H1 (cell line): ENCODE measurements at regions not wholly inside any gene's neighbourhood (a gene's known extent, or its start where the extent isn't known, plus 50 kb on each side); places are given as distances from the start of the nearest gene placed in this dataset.

ENCODE experiments used
- CTCF ChIA-PET: fragments of 300-600 bp; sonication (Branson Sonifier 250); formaldehyde crosslinking; loops from one replicate; lab custom pipeline; 2021; ENCODE audit not compliant: partially characterized antibody; lab: Charles Lee
- POLR2A ChIA-PET: fragments of 300-600 bp; sonication (Branson Sonifier 250); formaldehyde crosslinking; loops from one replicate; lab custom pipeline; 2021; ENCODE audit warnings: inconsistent platforms; ENCODE audit not compliant: partially characterized antibody; lab: Charles Lee
- DNase-seq, 2 experiments: peaks; one replicate each; pipeline versions ENCODE4 v3.0.0 to v3.0.0-alpha.2; 2010 to 2022; ENCODE audit warnings: low spot score in 2 of 2, low read depth in 1 of 2, mixed read lengths in 1 of 2
- FAIRE-seq: peaks from 2 replicates; lab custom pipeline; 2011; peaks lifted over from hg19 to GRCh38; lab: Jason Lieb, UNC
- H2AFZ ChIP-seq: 2 replicates; pipeline ENCODE4 v1.8.1; 2012; ENCODE audit warnings: low read length, inconsistent platforms
- H2AK5ac ChIP-seq: 2 replicates; pipeline ENCODE4 v1.6.1; 2013; ENCODE audit warnings: low read depth, low read length
- H2BK120ac ChIP-seq: replicated peaks from 2 replicates; pipeline ENCODE3; 2013; ENCODE audit warnings: low read depth, low read length, inconsistent platforms
- H2BK12ac ChIP-seq: 2 replicates; pipeline ENCODE4 v1.6.1; 2013; ENCODE audit warnings: low read depth, low read length
- H2BK15ac ChIP-seq: 2 replicates; pipeline ENCODE4 v1.6.1; 2013; ENCODE audit warnings: low read length
- H2BK20ac ChIP-seq: 2 replicates; pipeline ENCODE4 v1.6.1; 2013; ENCODE audit warnings: low read length
- H2BK5ac ChIP-seq: 2 replicates; pipeline ENCODE4 v1.6.1; 2013; ENCODE audit warnings: low read depth, low read length
- H3K14ac ChIP-seq: 2 replicates; pipeline ENCODE4 v1.6.1; 2013; ENCODE audit warnings: inconsistent platforms; ENCODE audit not compliant: insufficient read length
- H3K18ac ChIP-seq: 2 replicates; pipeline ENCODE4 v1.6.1; 2013; ENCODE audit warnings: low read length; ENCODE audit errors: extremely low read depth
- H3K23ac ChIP-seq: 2 replicates; pipeline ENCODE4 v1.6.1; 2013; ENCODE audit warnings: inconsistent platforms; ENCODE audit not compliant: insufficient read length
- H3K23me2 ChIP-seq: 2 replicates; pipeline ENCODE4 v1.6.1; 2013; ENCODE audit warnings: low read depth, low read length
- H3K27ac ChIP-seq: 2 replicates; pipeline ENCODE4 v1.6.1; 2011; ENCODE audit warnings: low read depth, low read length, inconsistent platforms
- H3K27me3 ChIP-seq, 4 experiments: replicated peaks in 1 of 4; 1 replicate in 1 of 4; 2 replicates in 3 of 4; pipeline versions ENCODE4 v1.6.1 to v1.8.1; 2011 to 2013; ENCODE audit warnings: low read length in 3 of 4, mild to moderate bottlenecking in 3 of 4, inconsistent platforms in 2 of 4, mixed read lengths in 2 of 4, moderate library complexity in 1 of 4; ENCODE audit not compliant: control insufficient read depth in 3 of 4, insufficient read depth in 3 of 4; ENCODE audit errors: extremely low read depth in 1 of 4
- H3K36me3 ChIP-seq, 4 experiments: 2 replicates each; pipeline versions ENCODE4 v1.6.1 to v1.8.1; 2011 to 2013; ENCODE audit warnings: mild to moderate bottlenecking in 4 of 4, low read length in 3 of 4, moderate library complexity in 2 of 4, control low read depth in 1 of 4, inconsistent platforms in 1 of 4; ENCODE audit not compliant: insufficient read depth in 4 of 4, control insufficient read depth in 2 of 4
- H3K4ac ChIP-seq: replicated peaks from 2 replicates; pipeline ENCODE3; 2013; ENCODE audit warnings: low read length, low read depth, mixed read lengths, inconsistent platforms; ENCODE audit not compliant: insufficient read length
- H3K4me1 ChIP-seq, 4 experiments: replicated peaks in 1 of 4; 1 replicate in 1 of 4; 2 replicates in 3 of 4; pipeline versions ENCODE4 v1.6.1 to v1.8.1; 2011 to 2013; ENCODE audit warnings: low read length in 3 of 4, inconsistent platforms in 2 of 4, mixed read lengths in 1 of 4; ENCODE audit not compliant: insufficient read depth in 4 of 4, control insufficient read depth in 3 of 4
- H3K4me2 ChIP-seq, 2 experiments: 2 replicates each; pipeline versions ENCODE4 v1.6.1 to v1.8.1; 2011 to 2013; ENCODE audit warnings: low read depth in 2 of 2, low read length in 2 of 2, control low read depth in 1 of 2, inconsistent platforms in 1 of 2, mild to moderate bottlenecking in 1 of 2; ENCODE audit not compliant: insufficient read depth in 1 of 2
- H3K4me3 ChIP-seq, 4 experiments: fragments of 200-600, 300-600 bp in 1 of 4; sonication (generic), shearing (Covaris generic), sonication (Bioruptor Twin) in 1 of 4; 2 replicates each; pipeline versions ENCODE4 v1.5.1 to v1.8.1; 2011 to 2016; ENCODE audit warnings: low read length in 4 of 4, low read depth in 3 of 4, control low read depth in 2 of 4, inconsistent platforms in 2 of 4, mild to moderate bottlenecking in 2 of 4, mixed read lengths in 1 of 4, moderate library complexity in 1 of 4; ENCODE audit not compliant: insufficient read depth in 2 of 4; ENCODE audit errors: extremely low read depth in 1 of 4
- H3K56ac ChIP-seq: replicated peaks from 2 replicates; pipeline ENCODE3; 2013; ENCODE audit warnings: low read depth, mild to moderate bottlenecking, mixed read lengths, low read length, inconsistent platforms; ENCODE audit not compliant: insufficient read length
- H3K79me1 ChIP-seq: 2 replicates; pipeline ENCODE4 v1.6.1; 2013; ENCODE audit warnings: low read depth, low read length, control low read depth
- H3K79me2 ChIP-seq, 2 experiments: 2 replicates each; pipeline versions ENCODE4 v1.6.1 to v1.8.1; 2012 to 2013; ENCODE audit warnings: low read length in 2 of 2, mild to moderate bottlenecking in 2 of 2, inconsistent platforms in 1 of 2; ENCODE audit not compliant: insufficient read depth in 2 of 2, control insufficient read depth in 1 of 2
- H3K9ac ChIP-seq, 4 experiments: replicated peaks in 1 of 4; 1 replicate in 1 of 4; 2 replicates in 3 of 4; pipeline versions ENCODE4 v1.6.1 to v1.8.1; 2011 to 2013; ENCODE audit warnings: low read depth in 3 of 4, low read length in 3 of 4, control low read depth in 2 of 4, mild to moderate bottlenecking in 2 of 4, moderate library complexity in 2 of 4, inconsistent platforms in 1 of 4; ENCODE audit errors: extremely low read depth in 1 of 4
- H3K9me3 ChIP-seq, 2 experiments: 2 replicates each; pipeline versions ENCODE4 v1.6.1 to v1.8.1; 2012 to 2013; ENCODE audit warnings: mild to moderate bottlenecking in 2 of 2, moderate library complexity in 2 of 2, control low read depth in 1 of 2, inconsistent platforms in 1 of 2, low read depth in 1 of 2, low read length in 1 of 2, mixed read lengths in 1 of 2; ENCODE audit not compliant: insufficient read depth in 2 of 2
- H4K20me1 ChIP-seq, 2 experiments: replicated peaks in 1 of 2; 2 replicates each; pipeline versions ENCODE3 to v1.8.1; 2011 to 2013; ENCODE audit warnings: inconsistent platforms in 2 of 2, low read length in 2 of 2, mild to moderate bottlenecking in 1 of 2; ENCODE audit not compliant: insufficient read depth in 2 of 2, control insufficient read depth in 1 of 2
- H4K5ac ChIP-seq: 2 replicates; pipeline ENCODE4 v1.6.1; 2013; ENCODE audit warnings: low read length, low read depth, mixed read lengths, inconsistent platforms; ENCODE audit not compliant: insufficient read length
- H4K8ac ChIP-seq: 2 replicates; pipeline ENCODE4 v1.8.0; 2013; ENCODE audit warnings: mild to moderate bottlenecking, moderate library complexity, low read length, inconsistent platforms; ENCODE audit not compliant: insufficient read depth; ENCODE audit errors: extremely low read depth
- H4K91ac ChIP-seq: replicated peaks from 2 replicates; pipeline ENCODE3; 2013; ENCODE audit warnings: low read length, mixed read lengths, inconsistent platforms; ENCODE audit not compliant: insufficient read length
- E2F6 ChIP-seq: IDR thresholded peaks from 2 replicates; pipeline ENCODE4 v1.6.1; 2012; ENCODE audit warnings: inconsistent platforms
- FOSL1 ChIP-seq: IDR thresholded peaks from 2 replicates; pipeline ENCODE4 v1.6.1; 2011; ENCODE audit warnings: mild to moderate bottlenecking, low read depth, low read length, moderate library complexity; ENCODE audit not compliant: insufficient read depth
- KDM1A ChIP-seq: fragments of 200-600, 300-600 bp; sonication (generic); IDR thresholded peaks from 2 replicates; pipeline ENCODE4 v1.7.1; 2016; ENCODE audit warnings: mild to moderate bottlenecking, low read length, borderline replicate concordance
- PHF8 ChIP-seq: fragments of 200-600 bp; sonication (generic); conservative IDR thresholded peaks from 2 replicates; pipeline ENCODE4 v1.7.1; 2012; ENCODE audit warnings: low read depth, mild to moderate bottlenecking, inconsistent platforms, low read length, moderate library complexity
- POLR2A ChIP-seq, 2 experiments: IDR thresholded peaks; 1 replicate in 1 of 2; 2 replicates in 1 of 2; pipeline ENCODE4 v1.6.1; 2011; ENCODE audit warnings: low read depth in 2 of 2, low read length in 2 of 2, mild to moderate bottlenecking in 2 of 2; ENCODE audit errors: control extremely low read depth in 1 of 2
- RNF2 ChIP-seq: fragments of 200-900, 300-1000 bp; sonication (generic); IDR thresholded peaks from 2 replicates; pipeline ENCODE4 v1.7.1; 2016; ENCODE audit warnings: borderline replicate concordance, low read depth, mild to moderate bottlenecking, antibody characterized with exemption, low read length; ENCODE audit not compliant: poor library complexity, severe bottlenecking; ENCODE audit errors: missing control alignments
- SP1 ChIP-seq: IDR thresholded peaks from 2 replicates; pipeline ENCODE4 v1.6.1; 2011; ENCODE audit warnings: low read depth, low read length
- SP4 ChIP-seq: IDR thresholded peaks from 2 replicates; pipeline ENCODE4 v1.6.1; 2012; ENCODE audit warnings: low read length, inconsistent platforms

DNA sequence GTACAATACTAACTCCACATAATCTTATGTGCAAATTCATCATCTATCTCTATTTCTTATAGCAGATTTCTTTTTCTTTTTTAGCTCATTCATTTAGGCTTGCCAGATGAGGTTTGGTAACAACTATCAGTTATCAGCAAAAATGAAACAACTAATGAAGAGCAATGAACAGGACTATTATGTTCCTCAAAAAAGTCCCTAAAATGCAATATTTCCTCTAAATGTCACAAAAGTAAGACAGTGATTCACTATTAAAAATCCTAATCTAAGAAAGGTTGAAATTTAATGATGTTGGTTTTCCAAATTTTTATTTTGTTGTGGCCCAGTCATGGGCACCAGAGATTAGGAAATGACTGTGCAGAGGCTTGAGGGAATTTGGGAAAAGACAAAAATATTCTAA lies 135.3 kb downstream of the PPIAL4G start:
- Histone ChIP-seq H4K20me1 (no peaks in the 10 kb centered on the region), H3K36me3 (no peaks in the 10 kb centered on the region), H3K79me1 (no peaks in the 10 kb centered on the region), H3K27me3 (peaks cover 0 to 4% (median 3%) of the 10 kb centered on the region in 4 experiments; a peak in 4 of 7 replicates), H3K56ac (no peak overlapping the region), H4K8ac (no peak overlapping the region), H3K27ac (no peak overlapping the region), H2BK120ac (no peak overlapping the region), H4K5ac (no peak overlapping the region), H3K18ac (no peak overlapping the region), H2BK15ac (no peak overlapping the region), H3K9me3 (no peaks in the 10 kb centered on the region), H2BK5ac (no peak overlapping the region), H3K4me1 (peaks cover 0 to 3% (median 0%) of the 10 kb centered on the region in 4 experiments; a peak in 1 of 7 replicates), H2BK20ac (no peak overlapping the region), H3K23me2 (no peaks in the 10 kb centered on the region), H3K4me2 (no peak overlapping the region), H2BK12ac (no peak overlapping the region), H4K91ac (no peak overlapping the region), H3K14ac (no peak overlapping the region), H2AFZ (no peak overlapping the region), H3K79me2 (no peaks in the 10 kb centered on the region), H3K23ac (no peak overlapping the region), H3K4me3 (no peak overlapping the region), H2AK5ac (no peak overlapping the region), H3K4ac (no peak overlapping the region), H3K9ac (no peak overlapping the region)
- FAIRE-seq: no peak
- CTCF ChIA-PET: interaction anchor here (0.8 kb wide), 1 partner anchor 45 kb away, joined by 3 read pairs; no protein-coding TSS in a partner anchor
- TF ChIP-seq RNF2: no peak
- no peak for TF ChIP-seq KDM1A
- TF ChIP-seq SP4: no peak
- TF ChIP-seq POLR2A (IDR thresholded peaks at IDR 0.05; ENCODE audit: control extremely low read depth in 1 of 2, low read depth in 2 of 2, low read length in 2 of 2): no peak
- TF ChIP-seq SP1: no peak
- no peak for TF ChIP-seq FOSL1
- no peak for TF ChIP-seq E2F6
- no peak for TF ChIP-seq PHF8
- no peak for DNase-seq
- POLR2A ChIA-PET: interaction anchor here (1.8 kb wide), 1 partner anchor 14 kb away, joined by 4 read pairs; no protein-coding TSS in a partner anchor
